Trophoblast cell (in vitro differentiated cells and primary cell): ENCODE measurements at regions not wholly inside any gene's neighbourhood (a gene's known extent, or its start where the extent isn't known, plus 50 kb on each side); places are given as distances from the start of the nearest gene placed in this dataset.
A peak's percentile ranks its signal among the peaks of the same experiment; 100 is the strongest.

Source experiments
- DNase-seq, 2 donors: peaks; one replicate each; pipeline ENCODE4 v3.0.0-alpha.2; 2016
- H2AFZ ChIP-seq: 2 replicates; pipeline ENCODE4 v1.6.1; 2013; ENCODE audit warnings: low read length, moderate library complexity, mild to moderate bottlenecking; ENCODE audit not compliant: insufficient read depth, poor library complexity
- H2AK5ac ChIP-seq: 2 replicates; pipeline ENCODE4 v1.6.1; 2013; ENCODE audit warnings: mild to moderate bottlenecking, low read length
- H2BK120ac ChIP-seq: 2 replicates; pipeline ENCODE4 v1.6.1; 2013; ENCODE audit warnings: low read length, mild to moderate bottlenecking, moderate library complexity; ENCODE audit not compliant: insufficient read depth, poor library complexity
- H2BK12ac ChIP-seq: 2 replicates; pipeline ENCODE4 v1.6.1; 2013; ENCODE audit warnings: mild to moderate bottlenecking, low read length, moderate library complexity
- H2BK5ac ChIP-seq: 2 replicates; pipeline ENCODE4 v1.6.1; 2013; ENCODE audit warnings: low read length, low read depth, moderate library complexity, mild to moderate bottlenecking; ENCODE audit not compliant: poor library complexity
- H3K14ac ChIP-seq: 2 replicates; pipeline ENCODE4 v1.6.1; 2013; ENCODE audit warnings: mild to moderate bottlenecking, low read length
- H3K18ac ChIP-seq: 2 replicates; pipeline ENCODE4 v1.6.1; 2013; ENCODE audit warnings: mild to moderate bottlenecking, low read length
- H3K23ac ChIP-seq: 2 replicates; pipeline ENCODE4 v1.6.1; 2013; ENCODE audit warnings: low read length
- H3K27ac ChIP-seq: 2 replicates; pipeline ENCODE4 v1.5.1; 2013; ENCODE audit warnings: low read depth, mild to moderate bottlenecking, inconsistent platforms, low read length, moderate library complexity
- H3K27me3 ChIP-seq: 2 replicates; pipeline ENCODE4 v1.6.1; 2013; ENCODE audit warnings: inconsistent platforms, mild to moderate bottlenecking, low read length, moderate library complexity; ENCODE audit not compliant: insufficient read depth
- H3K36me3 ChIP-seq, 2 experiments: 1 replicate in 1 of 2; 2 replicates in 1 of 2; pipeline ENCODE4 v1.6.1; 2013; ENCODE audit warnings: low read length in 2 of 2, mild to moderate bottlenecking in 2 of 2, moderate library complexity in 1 of 2; ENCODE audit not compliant: insufficient read depth in 2 of 2, control insufficient read depth in 1 of 2
- H3K4ac ChIP-seq: 2 replicates; pipeline ENCODE4 v1.6.1; 2013; ENCODE audit warnings: low read depth, mild to moderate bottlenecking, low read length, moderate library complexity
- H3K4me1 ChIP-seq, 2 experiments: 1 replicate in 1 of 2; 2 replicates in 1 of 2; pipeline ENCODE4 v1.6.1; 2013; ENCODE audit warnings: low read length in 2 of 2, mild to moderate bottlenecking in 2 of 2, moderate library complexity in 1 of 2; ENCODE audit not compliant: insufficient read depth in 2 of 2, control insufficient read depth in 1 of 2
- H3K4me2 ChIP-seq: 2 replicates; pipeline ENCODE4 v1.6.1; 2013; ENCODE audit warnings: inconsistent platforms, mild to moderate bottlenecking, low read length, moderate library complexity
- H3K4me3 ChIP-seq: 2 replicates; pipeline ENCODE4 v1.5.1; 2013; ENCODE audit warnings: mild to moderate bottlenecking, low read depth, low read length, inconsistent platforms
- H3K79me1 ChIP-seq: one replicate; pipeline ENCODE4 v1.6.1; 2013; ENCODE audit warnings: low read length
- H3K79me2 ChIP-seq: 2 replicates; pipeline ENCODE4 v1.6.1; 2013; ENCODE audit warnings: low read length, mild to moderate bottlenecking; ENCODE audit not compliant: control insufficient read depth, insufficient read depth, poor library complexity
- H3K9ac ChIP-seq: 2 replicates; pipeline ENCODE4 v1.6.1; 2013; ENCODE audit warnings: mild to moderate bottlenecking, low read length
- H3K9me3 ChIP-seq: 2 replicates; pipeline ENCODE4 v1.6.1; 2013; ENCODE audit warnings: low read depth, mild to moderate bottlenecking, control low read depth, inconsistent platforms, low read length; ENCODE audit not compliant: insufficient read depth
- H4K12ac ChIP-seq: 2 replicates; pipeline ENCODE4 v1.6.1; 2013; ENCODE audit warnings: low read depth, mild to moderate bottlenecking, low read length, moderate library complexity
- H4K8ac ChIP-seq: 2 replicates; pipeline ENCODE4 v1.6.1; 2013; ENCODE audit warnings: low read depth, mild to moderate bottlenecking, low read length, moderate library complexity
- H4K91ac ChIP-seq: one replicate; pipeline ENCODE4 v1.6.1; 2013; ENCODE audit warnings: low read depth, mild to moderate bottlenecking, low read length, moderate library complexity
- WGBS: extraction: QIAGEN DNeasy Blood & Tissue Kit; methylation state at CpG from one replicate; pipeline ENCODE4 v1.1.7; 2013; ENCODE audit warnings: missing lambda C conversion rate; ENCODE audit not compliant: insufficient read length, insufficient coverage; ENCODE audit errors: extremely low coverage; 5-methylcytosine and 5-hydroxymethylcytosine counted together

- Histone ChIP-seq H3K18ac (no peak overlapping the region), H3K27ac (no peak overlapping the region), H3K4ac (no peak overlapping the region), H2AFZ (no peak overlapping the region), H3K27me3 (no peaks in the 10 kb centered on the region), H3K4me3 (no peak overlapping the region), H4K12ac (no peak overlapping the region), H2AK5ac (no peak overlapping the region), H3K36me3 (no peaks in the 10 kb centered on the region), H3K4me1 (no peaks in the 10 kb centered on the region), H3K9me3 (no peaks in the 10 kb centered on the region), H2BK5ac (no peak overlapping the region), H2BK12ac (no peak overlapping the region), H3K79me2 (no peaks in the 10 kb centered on the region), H2BK120ac (no peak overlapping the region), H4K91ac (no peak overlapping the region), H3K9ac (no peak overlapping the region), H4K8ac (no peak overlapping the region), H3K23ac (no peak overlapping the region), H3K14ac (no peak overlapping the region), H3K79me1 (no peaks in the 10 kb centered on the region), H3K4me2 (no peak overlapping the region)
- no peak for DNase-seq
- no CpG with 5 or more reads among the region's 4 CpGs for WGBS
Measured at GRCh38 chr6:113742342-113742741, 114.8 kb upstream of the MARCKS start.

DNA sequence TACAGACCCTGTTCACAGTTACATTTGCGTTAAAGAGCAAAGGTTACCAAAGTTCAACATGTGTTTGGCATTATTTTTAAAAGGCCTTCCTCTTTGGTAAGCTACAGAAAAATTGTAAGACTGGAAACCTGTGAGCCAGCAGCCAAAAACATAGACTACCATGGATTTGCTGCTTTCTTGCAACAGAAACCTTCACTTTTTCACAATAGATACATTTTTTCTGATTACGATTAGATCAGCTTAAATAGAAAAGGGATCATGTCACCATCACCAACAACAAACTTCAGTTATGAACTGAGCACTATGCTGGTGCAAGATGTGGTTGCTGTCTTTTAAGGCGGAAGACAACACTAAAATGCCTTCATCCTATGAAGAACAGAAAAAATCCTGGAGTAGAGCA is 112.3 kb upstream of the MARCKS start:
- no peak overlapping the region for H3K4me3 ChIP-seq
- H2AFZ ChIP-seq, result no peak overlapping the region
- no peaks in the 10 kb centered on the region for H3K79me2 ChIP-seq
- no peak overlapping the region for H2BK120ac ChIP-seq
- no peak overlapping the region for H3K14ac ChIP-seq
- no peaks in the 10 kb centered on the region for H3K9me3 ChIP-seq
- H3K27ac ChIP-seq, result no peak overlapping the region
- no peaks in the 10 kb centered on the region for H3K4me1 ChIP-seq
- H3K36me3 ChIP-seq, result no peaks in the 10 kb centered on the region
- H3K18ac ChIP-seq, result no peak overlapping the region
- DNase-seq, result peak; percentile 47 to 93
- no peak overlapping the region for H4K8ac ChIP-seq
- H2AK5ac ChIP-seq, result no peak overlapping the region
- H3K23ac ChIP-seq, result no peak overlapping the region
- H3K27me3 ChIP-seq, result no peaks in the 10 kb centered on the region
- no peak overlapping the region for H4K91ac ChIP-seq
- no CpG with 5 or more reads among the region's 3 CpGs for WGBS
- H2BK12ac ChIP-seq, result no peak overlapping the region
- no peak overlapping the region for H4K12ac ChIP-seq
- H3K9ac ChIP-seq, result no peak overlapping the region
- no peak overlapping the region for H3K4ac ChIP-seq
- no peaks in the 10 kb centered on the region for H3K79me1 ChIP-seq
- no peak overlapping the region for H3K4me2 ChIP-seq
- H2BK5ac ChIP-seq, result no peak overlapping the region

- Histone ChIP-seq H3K14ac (no peak overlapping the region), H3K27me3 (no peaks in the 10 kb centered on the region), H3K23ac (no peak overlapping the region), H2AFZ (no peak overlapping the region), H3K18ac (no peak overlapping the region), H2BK120ac (no peak overlapping the region), H3K4me3 (no peak overlapping the region), H3K9me3 (no peaks in the 10 kb centered on the region), H2BK5ac (no peak overlapping the region), H3K4me2 (no peak overlapping the region), H3K79me2 (no peaks in the 10 kb centered on the region), H3K79me1 (no peaks in the 10 kb centered on the region), H2BK12ac (no peak overlapping the region), H4K8ac (no peak overlapping the region), H3K36me3 (no peaks in the 10 kb centered on the region), H2AK5ac (no peak overlapping the region), H3K4ac (no peak overlapping the region), H4K91ac (no peak overlapping the region), H4K12ac (no peak overlapping the region), H3K27ac (no peak overlapping the region), H3K4me1 (no peaks in the 10 kb centered on the region), H3K9ac (no peak overlapping the region)
- DNase-seq, result no peak
- WGBS, result no CpG with 5 or more reads among the region's 1 CpG
Measured at GRCh38 chr6:113750151-113750855, 106.8 kb upstream of the MARCKS start.

- Histone ChIP-seq H3K4me3 (no peak overlapping the region), H3K79me1 (no peaks in the 10 kb centered on the region), H3K27ac (no peak overlapping the region), H3K4me1 (no peaks in the 10 kb centered on the region), H2AFZ (no peak overlapping the region), H3K23ac (no peak overlapping the region), H3K79me2 (no peaks in the 10 kb centered on the region), H2BK120ac (no peak overlapping the region), H4K91ac (no peak overlapping the region), H2BK12ac (no peak overlapping the region), H3K18ac (no peak overlapping the region), H4K8ac (no peak overlapping the region), H3K14ac (no peak overlapping the region), H4K12ac (no peak overlapping the region), H2AK5ac (no peak overlapping the region), H3K36me3 (no peaks in the 10 kb centered on the region), H3K4ac (no peak overlapping the region), H2BK5ac (no peak overlapping the region), H3K27me3 (no peaks in the 10 kb centered on the region), H3K4me2 (no peak overlapping the region), H3K9me3 (no peaks in the 10 kb centered on the region), H3K9ac (no peak overlapping the region)
- DNase-seq, result no peak
- no CpG with 5 or more reads among the region's 1 CpG for WGBS
Measured at GRCh38 chr6:113754291-113754690, 102.9 kb upstream of the MARCKS start.
